Bone marrow (tissue), 2 donors: ENCODE measurements at regions not wholly inside any gene's neighbourhood (a gene's known extent, or its start where the extent isn't known, plus 50 kb on each side); places are given as distances from the start of the nearest gene placed in this dataset.

Experiments used
- DNase-seq, 2 donors: peaks; one replicate each; lab custom pipeline; 2025; lab: John Stamatoyannopoulos, UW

GRCh38 chr18:22114526-22115321, 54.7 kb upstream of the GATA6 start:
- DNase-seq = no peak

- no peak for DNase-seq
Measured at GRCh38 chr18:22115573-22115972, 53.8 kb upstream of the GATA6 start.
